Globus pallidus (tissue), 1 donor: ENCODE measurements at regions not wholly inside any gene's neighbourhood (a gene's known extent, or its start where the extent isn't known, plus 50 kb on each side); places are given as distances from the start of the nearest gene placed in this dataset.

Source experiments
- DNase-seq: peaks from one replicate; pipeline ENCODE4 v3.0.0-alpha.2; 2015; ENCODE audit warnings: low spot score

DNA sequence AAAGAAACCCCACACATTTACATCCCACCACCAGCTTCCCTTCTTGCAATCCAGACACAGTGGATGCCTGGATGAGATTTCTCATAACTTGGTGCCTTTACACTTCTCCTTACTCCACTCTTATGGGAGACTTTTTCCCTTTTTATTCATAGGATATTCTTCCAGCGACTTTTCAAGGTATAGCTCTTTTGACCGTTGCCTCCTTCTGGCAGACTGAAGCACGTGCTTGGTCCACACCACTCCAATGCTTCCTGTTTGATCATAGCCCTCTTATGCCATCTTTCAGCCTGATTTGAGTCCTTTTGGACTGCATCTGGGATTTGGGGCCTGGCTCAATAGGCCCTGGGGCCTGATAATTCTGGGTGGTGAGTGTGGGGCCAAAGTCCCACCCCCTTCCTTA lies 87.7 kb downstream of the ERCC5 start:
- no peak for DNase-seq

DNA sequence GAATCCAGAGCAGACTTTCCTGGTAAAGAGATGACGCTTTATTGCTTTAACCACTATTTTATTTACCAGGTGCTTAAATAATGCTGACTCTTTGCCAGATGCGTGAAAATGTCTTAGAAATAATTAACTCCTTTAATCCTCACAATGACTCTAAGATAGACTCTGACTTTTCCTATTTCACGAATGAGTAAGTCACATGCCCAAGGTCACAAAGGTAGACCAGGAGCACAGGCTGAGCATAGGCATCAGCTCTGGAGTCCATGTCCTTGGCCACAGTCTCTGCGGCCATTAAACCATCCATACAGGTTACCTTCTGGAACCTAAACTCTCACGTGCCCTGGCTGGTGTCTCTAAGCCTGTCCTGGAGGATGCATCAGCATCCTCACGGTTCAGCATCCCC lies 87.3 kb downstream of the ERCC5 start:
- DNase-seq: no peak

DNA sequence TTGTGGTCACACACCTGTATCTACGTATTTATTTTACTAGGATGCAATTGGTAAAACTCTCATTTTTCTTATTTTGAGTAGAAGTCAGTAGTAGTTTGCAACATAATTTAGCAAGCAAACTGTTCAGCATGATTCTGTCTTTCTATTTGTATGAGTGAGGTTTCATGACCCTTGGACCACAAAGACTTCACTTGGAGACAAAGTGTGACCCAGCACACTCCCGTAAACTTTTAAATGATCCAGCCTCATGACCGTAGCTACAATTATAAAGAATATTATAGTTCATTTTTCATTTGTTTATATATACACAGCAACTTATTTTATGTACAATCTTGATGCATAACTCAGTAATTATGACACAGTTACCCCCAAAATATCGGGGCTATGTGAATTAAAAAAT lies 86.5 kb downstream of the ERCC5 start:
- no peak for DNase-seq

DNA sequence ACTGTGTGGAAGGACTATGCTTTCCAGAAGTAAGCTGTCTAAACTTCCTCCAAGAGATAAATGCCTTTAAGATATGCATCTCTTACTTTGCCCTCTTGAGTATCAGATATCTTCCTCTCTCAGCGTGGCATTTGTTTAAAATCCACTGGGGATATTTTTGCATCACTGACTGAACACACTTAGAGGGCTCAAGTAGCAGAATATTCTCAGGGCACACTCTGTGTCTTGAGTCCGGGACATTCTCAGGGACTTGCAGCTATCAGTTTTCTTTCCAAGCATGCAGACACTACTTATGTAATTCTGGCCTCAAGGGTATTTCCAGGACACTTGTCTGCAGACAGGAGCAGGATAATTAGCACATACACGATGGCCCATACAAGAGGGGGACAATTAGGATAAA lies 84.7 kb downstream of the ERCC5 start:
- no peak for DNase-seq

DNA sequence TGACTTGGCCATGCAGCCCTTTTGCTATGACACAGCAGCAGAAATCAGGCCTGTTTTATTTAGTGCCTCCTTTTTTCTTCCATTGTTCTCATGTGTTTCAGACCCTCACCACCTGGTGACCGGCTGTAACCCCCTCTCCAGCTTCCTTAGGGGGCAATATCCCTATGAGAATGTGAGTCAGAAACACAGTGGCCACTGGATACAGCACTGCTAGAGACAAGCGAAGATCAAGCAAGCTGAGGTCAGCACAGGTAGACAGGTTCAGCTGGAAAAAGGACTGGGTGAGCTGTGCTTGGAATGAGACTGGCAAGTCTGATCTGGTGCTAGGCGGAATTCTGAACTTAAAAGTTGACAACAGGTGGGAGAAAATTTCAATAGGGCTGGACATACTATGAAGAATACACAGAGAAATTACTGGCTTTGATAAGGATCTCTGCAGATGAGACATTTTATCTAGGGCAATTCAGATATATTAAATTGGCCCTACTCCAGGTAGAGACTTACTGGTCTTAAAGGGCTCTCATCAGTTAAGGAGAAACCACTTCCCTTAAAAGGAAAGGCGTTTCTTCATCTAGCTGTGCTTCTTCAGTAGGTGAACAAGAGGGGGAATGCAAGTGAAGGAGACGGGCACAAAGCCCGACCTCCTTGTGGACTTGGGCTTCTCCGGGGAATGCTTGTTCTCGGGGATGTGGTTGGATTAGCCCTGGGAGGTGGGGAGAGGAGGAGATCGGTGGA lies 83.3 kb downstream of the ERCC5 start:
- DNase-seq: no peak
